HCT116 (cell line): ENCODE measurements at regions not wholly inside any gene's neighbourhood (a gene's known extent, or its start where the extent isn't known, plus 50 kb on each side); places are given as distances from the start of the nearest gene placed in this dataset.

Experiments
- ATAC-seq: fragments of 200-7000 bp; cut with Tn5 transposase; 2 replicates; pipeline ENCODE4 v1.9.1; 2020; ENCODE audit warnings: mild to moderate bottlenecking, moderate library complexity
- BruUV-seq: library from RNA; stranded (reverse); fragments of 400-500 nt; replicated peaks from 2 replicates; lab custom pipeline; 2021; lab: Mats Ljungman, UMichigan
- CTCF ChIA-PET: fragments of 300-600 bp; sonication (Branson Sonifier 250); formaldehyde crosslinking; loops from one replicate; lab custom pipeline; 2021; ENCODE audit warnings: antibody characterized with exemption; lab: Charles Lee
- POLR2A ChIA-PET: fragments of 300-600, 350-600 bp; sonication (Branson Sonifier 250); formaldehyde crosslinking; loops from one replicate; lab custom pipeline; 2021; ENCODE audit warnings: antibody characterized with exemption; lab: Charles Lee
- RAD21 ChIA-PET, 2 experiments: fragments of 300-600 bp; sonication (Branson Sonifier 250); formaldehyde crosslinking; loops; one replicate each; lab custom pipeline; 2023; ENCODE audit warnings: low total read pairs in 2 of 2; ENCODE audit not compliant: uncharacterized antibody in 2 of 2, unreplicated experiment in 2 of 2, low non-redundant PET in 1 of 2; lab: Charles Lee
- DNase-seq: peaks from one replicate; pipeline ENCODE4 v3.0.0-alpha.2; 2010; ENCODE audit warnings: low read depth, low spot score
- H2AFZ ChIP-seq: fragments of 200-600 bp; shearing (Covaris generic), sonication (generic); 2 replicates; pipeline ENCODE4 v1.6.1; 2017; ENCODE audit warnings: low read depth, mixed run types, mixed read lengths, antibody characterized with exemption, low read length; ENCODE audit not compliant: poor library complexity, severe bottlenecking
- H3K27ac ChIP-seq: 2 replicates; pipeline ENCODE4 v1.5.1; 2012; ENCODE audit warnings: low read depth, low read length
- H3K27me3 ChIP-seq: fragments of 200-600 bp; sonication (generic); 2 replicates; pipeline ENCODE4 v1.6.1; 2016; ENCODE audit warnings: mixed run types, low read length, mixed read lengths; ENCODE audit not compliant: insufficient read depth
- H3K36me3 ChIP-seq, 2 experiments: fragments of 200-500 bp in 1 of 2; fragments of 200-600 bp in 1 of 2; sonication (Bioruptor generic) in 1 of 2; sonication (generic) in 1 of 2; 2 replicates each; pipeline versions ENCODE4 v1.5.1 to v1.6.1; 2014 to 2016; ENCODE audit warnings: low read length in 2 of 2, inconsistent platforms in 1 of 2, mixed read lengths in 1 of 2, mixed run types in 1 of 2; ENCODE audit not compliant: insufficient read depth in 2 of 2, control insufficient read depth in 1 of 2
- H3K4me1 ChIP-seq, 2 experiments: fragments of 200-600 bp in 1 of 2; sonication (generic) in 1 of 2; 2 replicates each; pipeline versions ENCODE4 v1.5.1 to v1.6.1; 2012 to 2017; ENCODE audit warnings: low read length in 2 of 2, inconsistent platforms in 1 of 2, mild to moderate bottlenecking in 1 of 2, mixed read lengths in 1 of 2, mixed run types in 1 of 2, moderate library complexity in 1 of 2; ENCODE audit not compliant: insufficient read depth in 2 of 2, control insufficient read depth in 1 of 2
- H3K4me2 ChIP-seq: fragments of 200-600 bp; sonication (generic); 2 replicates; pipeline ENCODE4 v1.6.1; 2017; ENCODE audit warnings: mixed run types, low read length, mixed read lengths
- H3K4me3 ChIP-seq, 2 experiments: fragments of 200-600 bp in 1 of 2; sonication (generic) in 1 of 2; replicated peaks in 1 of 2; 2 replicates each; pipeline ENCODE4 v1.5.1; 2011 to 2016; ENCODE audit warnings: low read length in 2 of 2, control low read depth in 1 of 2, low read depth in 1 of 2, mild to moderate bottlenecking in 1 of 2, mixed read lengths in 1 of 2, mixed run types in 1 of 2
- H3K79me2 ChIP-seq: fragments of 200-600 bp; sonication (generic); 2 replicates; pipeline ENCODE4 v1.6.1; 2017; ENCODE audit warnings: mild to moderate bottlenecking, mixed run types, low read length, moderate library complexity, mixed read lengths; ENCODE audit not compliant: insufficient read depth
- H3K9ac ChIP-seq: fragments of 200-600 bp; sonication (generic); 2 replicates; pipeline ENCODE4 v1.6.1; 2016; ENCODE audit warnings: low read length, mixed read lengths
- H3K9me2 ChIP-seq: fragments of 200-600 bp; sonication (generic), shearing (Covaris generic); 2 replicates; pipeline ENCODE4 v1.6.1; 2017; ENCODE audit warnings: mixed run types, mild to moderate bottlenecking, moderate library complexity; ENCODE audit not compliant: insufficient read depth
- H3K9me3 ChIP-seq, 2 experiments: fragments of 200-500 bp in 1 of 2; fragments of 200-600 bp in 1 of 2; sonication (Bioruptor generic) in 1 of 2; sonication (generic) in 1 of 2; 2 replicates each; pipeline ENCODE4 v1.6.1; 2014 to 2017; ENCODE audit warnings: low read length in 2 of 2, mixed read lengths in 2 of 2, inconsistent platforms in 1 of 2, low read depth in 1 of 2, mild to moderate bottlenecking in 1 of 2, mixed run types in 1 of 2, moderate library complexity in 1 of 2; ENCODE audit not compliant: control insufficient read depth in 1 of 2, insufficient read depth in 1 of 2
- H4K20me1 ChIP-seq: fragments of 200-600 bp; sonication (generic), shearing (Covaris generic); 2 replicates; pipeline ENCODE4 v1.6.1; 2017; ENCODE audit warnings: mixed run types, mild to moderate bottlenecking, moderate library complexity; ENCODE audit not compliant: insufficient read depth
- CBX3 ChIP-seq: IDR thresholded peaks from 2 replicates; pipeline ENCODE4 v1.6.1; 2012; ENCODE audit warnings: low read depth
- CEBPB ChIP-seq: IDR thresholded peaks from 2 replicates; pipeline ENCODE4 v1.6.1; 2012; ENCODE audit warnings: low read depth
- EGR1 ChIP-seq: IDR thresholded peaks from 2 replicates; pipeline ENCODE4 v1.6.1; 2012; ENCODE audit warnings: low read depth
- ELF1 ChIP-seq: IDR thresholded peaks from 2 replicates; pipeline ENCODE4 v1.6.1; 2012; ENCODE audit warnings: low read depth, borderline replicate concordance
- EZH2 ChIP-seq: fragments of 200-600 bp; sonication (generic); IDR thresholded peaks from 2 replicates; pipeline ENCODE4 v1.6.1; 2017; ENCODE audit warnings: antibody characterized with exemption, mixed run types
- EZH2phosphoT487 ChIP-seq: fragments of 200-600 bp; IDR thresholded peaks from 2 replicates; pipeline ENCODE4 v1.6.1; 2018; ENCODE audit warnings: antibody characterized with exemption, borderline replicate concordance
- FOSL1 ChIP-seq: IDR thresholded peaks from 2 replicates; pipeline ENCODE4 v1.6.1; 2012; ENCODE audit warnings: low read depth
- POLR2A ChIP-seq: IDR thresholded peaks from 2 replicates; pipeline ENCODE4 v1.7.0; 2011; ENCODE audit warnings: borderline replicate concordance; ENCODE audit not compliant: insufficient read depth, insufficient read length; ENCODE audit errors: extremely low read depth
- POLR2AphosphoS5 ChIP-seq: IDR thresholded peaks from 2 replicates; pipeline ENCODE4 v1.6.1; 2011; ENCODE audit warnings: mild to moderate bottlenecking, low read depth, low read length, moderate library complexity
- RAD21 ChIP-seq: IDR thresholded peaks from 2 replicates; pipeline ENCODE4 v1.6.1; 2012; ENCODE audit warnings: low read depth, mild to moderate bottlenecking
- SIN3A ChIP-seq: IDR thresholded peaks from 2 replicates; pipeline ENCODE4 v1.6.1; 2012; ENCODE audit warnings: low read depth
- SP1 ChIP-seq: IDR thresholded peaks from 2 replicates; pipeline ENCODE4 v1.6.1; 2012; ENCODE audit warnings: low read depth
- TCF7L2 ChIP-seq: IDR thresholded peaks from 2 replicates; pipeline ENCODE4 v1.7.0; 2011; ENCODE audit warnings: borderline replicate concordance, inconsistent platforms; ENCODE audit not compliant: insufficient read depth, insufficient read length; ENCODE audit errors: extremely low read depth
- YY1 ChIP-seq: IDR thresholded peaks from 2 replicates; pipeline ENCODE4 v1.6.1; 2011; ENCODE audit warnings: low read length, low read depth, moderate library complexity, mild to moderate bottlenecking; ENCODE audit not compliant: insufficient replicate concordance; ENCODE audit errors: extremely low read depth
- ZFX ChIP-seq: fragments of 450-650 bp; IDR thresholded peaks from 2 replicates; pipeline ENCODE4 v1.6.1; 2017
- intact Hi-C: fragments of 100-400 bp; cut with micrococcal nuclease; formaldehyde crosslinking; loops from 2 replicates; pipeline ENCODE4 v1.10.0; 2022
- TF ChIP-seq, protein P1 (sequence below), 3 experiments: fragments of 200-600 bp in 1 of 3; sonication (generic) in 1 of 3; IDR thresholded peaks in 2 of 3; conservative IDR thresholded peaks in 1 of 3; 2 replicates each; pipeline ENCODE4 v1.5.1; 2012 to 2017; ENCODE audit warnings: low read depth in 2 of 3, low read length in 2 of 3, antibody characterized with exemption in 1 of 3, borderline replicate concordance in 1 of 3, control low read depth in 1 of 3, mild to moderate bottlenecking in 1 of 3, mixed read lengths in 1 of 3, mixed run types in 1 of 3, moderate library complexity in 1 of 3; ENCODE audit not compliant: insufficient read depth in 1 of 3
- TF ChIP-seq, protein P2 (sequence below): IDR thresholded peaks from 2 replicates; pipeline ENCODE4 v1.6.1; 2012; ENCODE audit warnings: low read depth

DNA sequence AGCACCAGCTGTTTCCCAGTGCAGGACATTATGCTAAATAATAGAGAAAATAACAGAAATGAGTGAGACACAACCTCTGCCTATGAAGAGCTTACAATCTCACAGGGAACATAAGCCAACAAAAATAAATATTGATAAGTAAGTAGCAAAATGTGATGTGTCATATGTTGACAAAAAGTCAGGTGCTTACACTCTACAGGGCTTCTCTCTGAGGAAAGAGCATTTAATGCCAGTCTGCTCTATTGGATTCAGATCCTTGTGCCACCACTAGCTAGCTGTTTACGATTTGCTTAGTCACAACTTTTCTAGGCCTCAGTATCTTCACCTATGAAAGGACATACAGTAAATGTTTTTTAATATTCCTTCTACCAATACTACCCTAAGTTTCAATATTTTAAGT, 500.9 kb upstream of the NAALADL2 start:
- H2AFZ ChIP-seq: no peak overlapping the region
- intact Hi-C loops: no loop called here
- H3K4me3 ChIP-seq: no peak overlapping the region
- H3K27me3 ChIP-seq: no peaks in the 10 kb centered on the region
- H3K9ac ChIP-seq: no peak overlapping the region
- ATAC-seq (no peak), DNase-seq (no peak)
- no peaks in the 10 kb centered on the region for H3K36me3 ChIP-seq
- ChIA-PET CTCF (no interaction called here), RAD21 (no interaction called here), POLR2A (no interaction called here)
- no peak overlapping the region for H3K27ac ChIP-seq
- no peaks in the 10 kb centered on the region; the same call in 1 of the 2 replicates for H3K9me2 ChIP-seq
- H3K4me2 ChIP-seq: no peak overlapping the region
- H3K4me1 ChIP-seq: no peaks in the 10 kb centered on the region
- TF ChIP-seq POLR2A: no peak
- TF ChIP-seq, protein P1, sequence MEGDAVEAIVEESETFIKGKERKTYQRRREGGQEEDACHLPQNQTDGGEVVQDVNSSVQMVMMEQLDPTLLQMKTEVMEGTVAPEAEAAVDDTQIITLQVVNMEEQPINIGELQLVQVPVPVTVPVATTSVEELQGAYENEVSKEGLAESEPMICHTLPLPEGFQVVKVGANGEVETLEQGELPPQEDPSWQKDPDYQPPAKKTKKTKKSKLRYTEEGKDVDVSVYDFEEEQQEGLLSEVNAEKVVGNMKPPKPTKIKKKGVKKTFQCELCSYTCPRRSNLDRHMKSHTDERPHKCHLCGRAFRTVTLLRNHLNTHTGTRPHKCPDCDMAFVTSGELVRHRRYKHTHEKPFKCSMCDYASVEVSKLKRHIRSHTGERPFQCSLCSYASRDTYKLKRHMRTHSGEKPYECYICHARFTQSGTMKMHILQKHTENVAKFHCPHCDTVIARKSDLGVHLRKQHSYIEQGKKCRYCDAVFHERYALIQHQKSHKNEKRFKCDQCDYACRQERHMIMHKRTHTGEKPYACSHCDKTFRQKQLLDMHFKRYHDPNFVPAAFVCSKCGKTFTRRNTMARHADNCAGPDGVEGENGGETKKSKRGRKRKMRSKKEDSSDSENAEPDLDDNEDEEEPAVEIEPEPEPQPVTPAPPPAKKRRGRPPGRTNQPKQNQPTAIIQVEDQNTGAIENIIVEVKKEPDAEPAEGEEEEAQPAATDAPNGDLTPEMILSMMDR (IDR thresholded peaks at IDR 0.05 in 2 of 3, conservative IDR thresholded peaks at IDR 0.05 in 1 of 3; ENCODE audit: borderline replicate concordance in 1 of 3, insufficient read depth in 1 of 3, low read depth in 2 of 3, low read length in 2 of 3): no peak
- TF ChIP-seq EGR1: no peak
- TF ChIP-seq ELF1: no peak
- TF ChIP-seq CEBPB: no peak
- no peak for TF ChIP-seq YY1
- TF ChIP-seq, protein P2, sequence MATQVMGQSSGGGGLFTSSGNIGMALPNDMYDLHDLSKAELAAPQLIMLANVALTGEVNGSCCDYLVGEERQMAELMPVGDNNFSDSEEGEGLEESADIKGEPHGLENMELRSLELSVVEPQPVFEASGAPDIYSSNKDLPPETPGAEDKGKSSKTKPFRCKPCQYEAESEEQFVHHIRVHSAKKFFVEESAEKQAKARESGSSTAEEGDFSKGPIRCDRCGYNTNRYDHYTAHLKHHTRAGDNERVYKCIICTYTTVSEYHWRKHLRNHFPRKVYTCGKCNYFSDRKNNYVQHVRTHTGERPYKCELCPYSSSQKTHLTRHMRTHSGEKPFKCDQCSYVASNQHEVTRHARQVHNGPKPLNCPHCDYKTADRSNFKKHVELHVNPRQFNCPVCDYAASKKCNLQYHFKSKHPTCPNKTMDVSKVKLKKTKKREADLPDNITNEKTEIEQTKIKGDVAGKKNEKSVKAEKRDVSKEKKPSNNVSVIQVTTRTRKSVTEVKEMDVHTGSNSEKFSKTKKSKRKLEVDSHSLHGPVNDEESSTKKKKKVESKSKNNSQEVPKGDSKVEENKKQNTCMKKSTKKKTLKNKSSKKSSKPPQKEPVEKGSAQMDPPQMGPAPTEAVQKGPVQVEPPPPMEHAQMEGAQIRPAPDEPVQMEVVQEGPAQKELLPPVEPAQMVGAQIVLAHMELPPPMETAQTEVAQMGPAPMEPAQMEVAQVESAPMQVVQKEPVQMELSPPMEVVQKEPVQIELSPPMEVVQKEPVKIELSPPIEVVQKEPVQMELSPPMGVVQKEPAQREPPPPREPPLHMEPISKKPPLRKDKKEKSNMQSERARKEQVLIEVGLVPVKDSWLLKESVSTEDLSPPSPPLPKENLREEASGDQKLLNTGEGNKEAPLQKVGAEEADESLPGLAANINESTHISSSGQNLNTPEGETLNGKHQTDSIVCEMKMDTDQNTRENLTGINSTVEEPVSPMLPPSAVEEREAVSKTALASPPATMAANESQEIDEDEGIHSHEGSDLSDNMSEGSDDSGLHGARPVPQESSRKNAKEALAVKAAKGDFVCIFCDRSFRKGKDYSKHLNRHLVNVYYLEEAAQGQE: no peak
- no peak for TF ChIP-seq ZFX
- TF ChIP-seq CBX3: no peak
- no peak for TF ChIP-seq TCF7L2
- TF ChIP-seq FOSL1: no peak
- TF ChIP-seq RAD21: no peak
- no peak for TF ChIP-seq SP1
- TF ChIP-seq EZH2phosphoT487: no peak
- TF ChIP-seq POLR2AphosphoS5: no peak
- TF ChIP-seq SIN3A: no peak
- TF ChIP-seq EZH2: no peak
- BruUV-seq: no TSS peak
- H3K79me2 ChIP-seq: no peaks in the 10 kb centered on the region
- H3K9me3 ChIP-seq: no peaks in the 10 kb centered on the region
- no peaks in the 10 kb centered on the region for H4K20me1 ChIP-seq
